ENCODE measurements at regions not wholly inside any gene's neighbourhood (a gene's known extent, or its start where the extent isn't known, plus 50 kb on each side); places are given as distances from the start of the nearest gene placed in this dataset.

- TF ChIP-seq EP300 (conservative IDR thresholded peaks at IDR 0.05; ENCODE audit: poor library complexity, severe bottlenecking) (no peak), TAF1 (IDR thresholded peaks at IDR 0.05; ENCODE audit: low read depth) (no peak), EZH2 (IDR thresholded peaks at IDR 0.05; ENCODE audit: borderline replicate concordance, insufficient read depth, low read length, poor library complexity, severe bottlenecking) (no peak), POLR2AphosphoS5 (IDR thresholded peaks at IDR 0.05) (no peak), SMC3 (conservative IDR thresholded peaks at IDR 0.05; ENCODE audit: poor library complexity) (no peak), RAD21 (conservative IDR thresholded peaks at IDR 0.05) (no peak)
- TF ChIP-seq, protein P1, sequence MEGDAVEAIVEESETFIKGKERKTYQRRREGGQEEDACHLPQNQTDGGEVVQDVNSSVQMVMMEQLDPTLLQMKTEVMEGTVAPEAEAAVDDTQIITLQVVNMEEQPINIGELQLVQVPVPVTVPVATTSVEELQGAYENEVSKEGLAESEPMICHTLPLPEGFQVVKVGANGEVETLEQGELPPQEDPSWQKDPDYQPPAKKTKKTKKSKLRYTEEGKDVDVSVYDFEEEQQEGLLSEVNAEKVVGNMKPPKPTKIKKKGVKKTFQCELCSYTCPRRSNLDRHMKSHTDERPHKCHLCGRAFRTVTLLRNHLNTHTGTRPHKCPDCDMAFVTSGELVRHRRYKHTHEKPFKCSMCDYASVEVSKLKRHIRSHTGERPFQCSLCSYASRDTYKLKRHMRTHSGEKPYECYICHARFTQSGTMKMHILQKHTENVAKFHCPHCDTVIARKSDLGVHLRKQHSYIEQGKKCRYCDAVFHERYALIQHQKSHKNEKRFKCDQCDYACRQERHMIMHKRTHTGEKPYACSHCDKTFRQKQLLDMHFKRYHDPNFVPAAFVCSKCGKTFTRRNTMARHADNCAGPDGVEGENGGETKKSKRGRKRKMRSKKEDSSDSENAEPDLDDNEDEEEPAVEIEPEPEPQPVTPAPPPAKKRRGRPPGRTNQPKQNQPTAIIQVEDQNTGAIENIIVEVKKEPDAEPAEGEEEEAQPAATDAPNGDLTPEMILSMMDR (IDR thresholded peaks at IDR 0.05; ENCODE audit: poor library complexity, severe bottlenecking): no peak
Measured at GRCh38 chr18:78787751-78788150, 191.9 kb upstream of the SALL3 start.
